Astrocyte (in vitro differentiated cells and primary cell): ENCODE measurements at regions not wholly inside any gene's neighbourhood (a gene's known extent, or its start where the extent isn't known, plus 50 kb on each side); places are given as distances from the start of the nearest gene placed in this dataset.

Source experiments
- DNase-seq: peaks from one replicate; pipeline ENCODE4 v3.0.0-alpha.2; 2010; ENCODE audit warnings: low read depth
- FAIRE-seq: peaks from 2 replicates; lab custom pipeline; 2011; peaks lifted over from hg19 to GRCh38; lab: Jason Lieb, UNC
- H2AFZ ChIP-seq: 2 replicates; pipeline ENCODE4 v1.6.0; 2012; ENCODE audit warnings: low read depth, low read length, inconsistent platforms
- H3K27ac ChIP-seq: 2 replicates; pipeline ENCODE4 v1.5.1; 2011; ENCODE audit warnings: low read depth, low read length, inconsistent platforms
- H3K27me3 ChIP-seq: 2 replicates; pipeline ENCODE4 v1.6.0; 2011; ENCODE audit warnings: low read length, inconsistent platforms; ENCODE audit not compliant: insufficient read depth
- H3K36me3 ChIP-seq: 2 replicates; pipeline ENCODE4 v1.5.1; 2011; ENCODE audit warnings: low read length, inconsistent platforms; ENCODE audit not compliant: insufficient read depth
- H3K4me1 ChIP-seq: 2 replicates; pipeline ENCODE4 v1.5.1; 2011; ENCODE audit warnings: low read length, inconsistent platforms; ENCODE audit not compliant: insufficient read depth
- H3K4me2 ChIP-seq: 2 replicates; pipeline ENCODE4 v1.6.0; 2012; ENCODE audit warnings: low read length, inconsistent platforms
- H3K4me3 ChIP-seq: 2 replicates; pipeline ENCODE4 v1.5.1; 2011; ENCODE audit warnings: low read depth, mild to moderate bottlenecking, low read length, inconsistent platforms; ENCODE audit not compliant: insufficient read depth
- H3K79me2 ChIP-seq: 2 replicates; pipeline ENCODE4 v1.6.0; 2012; ENCODE audit warnings: mild to moderate bottlenecking, low read length, inconsistent platforms; ENCODE audit not compliant: insufficient read depth
- H3K9ac ChIP-seq: 2 replicates; pipeline ENCODE4 v1.6.0; 2012; ENCODE audit warnings: mild to moderate bottlenecking, low read length, inconsistent platforms
- H3K9me3 ChIP-seq: 2 replicates; pipeline ENCODE4 v1.5.1; 2012; ENCODE audit warnings: low read depth, mild to moderate bottlenecking, low read length, inconsistent platforms; ENCODE audit not compliant: insufficient read depth
- H4K20me1 ChIP-seq: 2 replicates; pipeline ENCODE4 v1.6.0; 2012; ENCODE audit warnings: low read length, inconsistent platforms; ENCODE audit not compliant: insufficient read depth
- H3K27ac Mint-ChIP-seq: one replicate; pipeline ENCODE4 v1.8.0; 2021; ENCODE audit warnings: mild to moderate bottlenecking, mixed read lengths; ENCODE audit not compliant: unreplicated experiment
- H3K27me3 Mint-ChIP-seq: one replicate; pipeline ENCODE4 v1.8.0; 2021; ENCODE audit warnings: low read depth, mixed read lengths; ENCODE audit not compliant: unreplicated experiment
- H3K36me3 Mint-ChIP-seq: one replicate; pipeline ENCODE4 v1.8.0; 2021; ENCODE audit warnings: low read depth, mixed read lengths; ENCODE audit not compliant: unreplicated experiment
- H3K4me1 Mint-ChIP-seq: one replicate; pipeline ENCODE4 v1.8.0; 2021; ENCODE audit warnings: low read depth, mixed read lengths; ENCODE audit not compliant: unreplicated experiment
- H3K4me3 Mint-ChIP-seq: one replicate; pipeline ENCODE4 v1.8.0; 2021; ENCODE audit warnings: mild to moderate bottlenecking, moderate library complexity, mixed read lengths; ENCODE audit not compliant: unreplicated experiment
- H3K9me3 Mint-ChIP-seq: one replicate; pipeline ENCODE4 v1.8.0; 2021; ENCODE audit warnings: mild to moderate bottlenecking, mixed read lengths; ENCODE audit not compliant: unreplicated experiment
- CTCF ChIP-seq: IDR thresholded peaks from 2 replicates; pipeline ENCODE4 v1.5.1; 2011; ENCODE audit warnings: low read depth, mild to moderate bottlenecking, inconsistent platforms, low read length, moderate library complexity; ENCODE audit not compliant: insufficient read depth
- EZH2 ChIP-seq: IDR thresholded peaks from 2 replicates; pipeline ENCODE4 v1.6.1; 2012; ENCODE audit warnings: mild to moderate bottlenecking, low read length, inconsistent platforms; ENCODE audit not compliant: insufficient read depth

GRCh38 chr9:80540387-80540786 lies 968.6 kb downstream of the TLE4 start:
- no peak overlapping the region for H3K4me2 ChIP-seq
- Mint-ChIP-seq H3K9me3 (peaks cover 9% of the 10 kb centered on the region), H3K27me3 (no peaks in the 10 kb centered on the region), H3K27ac (no peak overlapping the region), H3K36me3 (no peaks in the 10 kb centered on the region), H3K4me3 (no peak overlapping the region), H3K4me1 (no peaks in the 10 kb centered on the region)
- no peak overlapping the region for H3K27ac ChIP-seq
- DNase-seq (no peak), FAIRE-seq (no peak)
- no peaks in the 10 kb centered on the region for H4K20me1 ChIP-seq
- H3K79me2 ChIP-seq, result no peaks in the 10 kb centered on the region
- no peaks in the 10 kb centered on the region for H3K27me3 ChIP-seq
- H3K4me3 ChIP-seq, result no peak overlapping the region
- no peak for TF ChIP-seq EZH2
- TF ChIP-seq CTCF, result no peak
- H2AFZ ChIP-seq, result no peak overlapping the region
- no peaks in the 10 kb centered on the region for H3K36me3 ChIP-seq
- no peak overlapping the region for H3K9ac ChIP-seq
- no peaks in the 10 kb centered on the region for H3K4me1 ChIP-seq
- H3K9me3 ChIP-seq, result no peaks in the 10 kb centered on the region

GRCh38 chr9:80538976-80539375 lies 967.2 kb downstream of the TLE4 start:
- no peak overlapping the region for H3K27ac Mint-ChIP-seq

More at GRCh38 chr9:80538976-80539375, 967.2 kb downstream of the TLE4 start:
- no peaks in the 10 kb centered on the region for H3K36me3 ChIP-seq
- no peaks in the 10 kb centered on the region for H3K9me3 ChIP-seq
- no peaks in the 10 kb centered on the region for H4K20me1 ChIP-seq
- no peaks in the 10 kb centered on the region for H3K27me3 Mint-ChIP-seq
- TF ChIP-seq EZH2 (no peak), CTCF (no peak)
- H3K4me2 ChIP-seq, result no peak overlapping the region
- DNase-seq, result no peak
- no peak for FAIRE-seq
- H3K4me3 Mint-ChIP-seq, result no peak overlapping the region
- H3K9me3 Mint-ChIP-seq, result peaks cover 13% of the 10 kb centered on the region
- H3K27me3 ChIP-seq, result no peaks in the 10 kb centered on the region
- no peak overlapping the region for H3K4me3 ChIP-seq
- no peaks in the 10 kb centered on the region for H3K79me2 ChIP-seq
- no peaks in the 10 kb centered on the region for H3K4me1 ChIP-seq
- no peak overlapping the region for H3K9ac ChIP-seq
- H3K27ac ChIP-seq, result no peak overlapping the region
- no peaks in the 10 kb centered on the region for H3K36me3 Mint-ChIP-seq
- no peak overlapping the region for H2AFZ ChIP-seq
- no peaks in the 10 kb centered on the region for H3K4me1 Mint-ChIP-seq
